Endothelial cell of umbilical vein (primary cell): ENCODE measurements at regions not wholly inside any gene's neighbourhood (a gene's known extent, or its start where the extent isn't known, plus 50 kb on each side); places are given as distances from the start of the nearest gene placed in this dataset.

Experiments
- BruUV-seq: library from RNA; stranded (reverse); fragments of 400-500 nt; replicated peaks from 2 replicates; lab custom pipeline; 2021; lab: Mats Ljungman, UMichigan
- CTCF ChIA-PET: fragments of 300-600, 350-600 bp; sonication (Branson Sonifier 250); formaldehyde crosslinking; loops from one replicate; lab custom pipeline; 2021; ENCODE audit warnings: antibody characterized with exemption, inconsistent platforms; lab: Charles Lee
- POLR2A ChIA-PET: fragments of 300-600, 350-600 bp; sonication (Branson Sonifier 250); formaldehyde crosslinking; loops from one replicate; lab custom pipeline; 2021; ENCODE audit warnings: antibody characterized with exemption, inconsistent platforms; lab: Charles Lee
- DNase-seq: peaks from one replicate; pipeline ENCODE4 v3.0.0-alpha.2; 2011; ENCODE audit warnings: low read depth, low spot score
- FAIRE-seq: peaks from 2 replicates; lab custom pipeline; 2011; peaks lifted over from hg19 to GRCh38; lab: Jason Lieb, UNC
- H2AFZ ChIP-seq: 2 replicates; pipeline ENCODE4 v1.6.0; 2012; ENCODE audit warnings: low read depth, low read length, control low read depth, inconsistent platforms
- H3K27ac ChIP-seq: 2 replicates; pipeline ENCODE4 v1.5.1; 2011; ENCODE audit warnings: low read depth, mild to moderate bottlenecking, control low read depth, low read length, moderate library complexity; ENCODE audit not compliant: insufficient read depth
- H3K27me3 ChIP-seq, 2 experiments: 2 replicates each; pipeline versions ENCODE4 v1.6.0 to v1.6.1; 2011; ENCODE audit warnings: low read length in 2 of 2, mixed read lengths in 1 of 2; ENCODE audit not compliant: control insufficient read depth in 2 of 2, insufficient read depth in 2 of 2
- H3K36me3 ChIP-seq, 2 experiments: 2 replicates in 1 of 2; 3 replicates in 1 of 2; pipeline ENCODE4 v1.5.1; 2011; ENCODE audit warnings: low read length in 2 of 2, mild to moderate bottlenecking in 1 of 2, moderate library complexity in 1 of 2; ENCODE audit not compliant: control insufficient read depth in 2 of 2, insufficient read depth in 2 of 2; ENCODE audit errors: extremely low read depth in 1 of 2
- H3K4me1 ChIP-seq: 3 replicates; pipeline ENCODE4 v1.5.1; 2011; ENCODE audit warnings: mild to moderate bottlenecking, low read length; ENCODE audit not compliant: control insufficient read depth, insufficient read depth; ENCODE audit errors: extremely low read depth
- H3K4me2 ChIP-seq: 2 replicates; pipeline ENCODE4 v1.6.1; 2011; ENCODE audit warnings: low read length, control low read depth, mixed read lengths; ENCODE audit not compliant: insufficient read depth
- H3K4me3 ChIP-seq, 3 experiments: fragments of 200-600 bp in 1 of 3; sonication (generic), shearing (Covaris generic) in 1 of 3; replicated peaks in 1 of 3; 2 replicates each; pipeline ENCODE4 v1.5.1; 2011 to 2016; ENCODE audit warnings: control low read depth in 3 of 3, low read length in 3 of 3, mild to moderate bottlenecking in 2 of 3, inconsistent platforms in 1 of 3, low read depth in 1 of 3, moderate library complexity in 1 of 3; ENCODE audit not compliant: insufficient read depth in 1 of 3
- H3K79me2 ChIP-seq: 2 replicates; pipeline ENCODE4 v1.6.0; 2012; ENCODE audit warnings: low read length, inconsistent platforms; ENCODE audit not compliant: control insufficient read depth, insufficient read depth
- H3K9ac ChIP-seq: replicated peaks from 2 replicates; pipeline ENCODE3; 2011; ENCODE audit warnings: low read length, control low read depth; ENCODE audit not compliant: insufficient read depth; ENCODE audit errors: extremely low read depth
- H3K9me1 ChIP-seq: replicated peaks from 3 replicates; pipeline ENCODE4 v1.6.0; 2011; ENCODE audit warnings: mild to moderate bottlenecking, low read length; ENCODE audit not compliant: control insufficient read depth, insufficient read depth; ENCODE audit errors: extremely low read depth
- H3K9me3 ChIP-seq: replicated peaks from 2 replicates; pipeline ENCODE4 v1.5.1; 2012; ENCODE audit warnings: low read length, inconsistent platforms; ENCODE audit not compliant: control insufficient read depth, insufficient read depth
- H4K20me1 ChIP-seq: replicated peaks from 2 replicates; pipeline ENCODE3; 2011; ENCODE audit warnings: mild to moderate bottlenecking, low read length; ENCODE audit not compliant: control insufficient read depth, insufficient read depth; ENCODE audit errors: extremely low read depth
- CTCF ChIP-seq, 2 donors: IDR thresholded peaks; 1 replicate in 1 of 2; 2 replicates in 1 of 2; pipeline ENCODE4 v1.5.1; 2011; ENCODE audit warnings: low read length in 2 of 2, mild to moderate bottlenecking in 2 of 2, moderate library complexity in 2 of 2, control low read depth in 1 of 2, inconsistent platforms in 1 of 2, low read depth in 1 of 2; ENCODE audit not compliant: insufficient read depth in 1 of 2; ENCODE audit errors: extremely low read depth in 1 of 2
- EZH2 ChIP-seq: IDR thresholded peaks from 2 replicates; pipeline ENCODE4 v1.6.1; 2012; ENCODE audit warnings: borderline replicate concordance, low read depth, mild to moderate bottlenecking, moderate library complexity, low read length, inconsistent platforms; ENCODE audit not compliant: severe bottlenecking
- FOS ChIP-seq: IDR thresholded peaks from 2 replicates; pipeline ENCODE4 v1.6.1; 2011; ENCODE audit warnings: mild to moderate bottlenecking, low read length, moderate library complexity, borderline replicate concordance; ENCODE audit not compliant: insufficient read depth
- GATA2 ChIP-seq: IDR thresholded peaks from 2 replicates; pipeline ENCODE4 v1.7.0; 2011; ENCODE audit warnings: low read depth, mild to moderate bottlenecking, moderate library complexity, mixed read lengths, low read length; ENCODE audit not compliant: insufficient read length, insufficient read depth
- JUN ChIP-seq: IDR thresholded peaks from 2 replicates; pipeline ENCODE4 v1.6.1; 2011; ENCODE audit warnings: borderline replicate concordance, low read depth; ENCODE audit not compliant: insufficient read length, insufficient read depth
- MAX ChIP-seq: IDR thresholded peaks from 2 replicates; pipeline ENCODE4 v1.6.1; 2011; ENCODE audit not compliant: insufficient read depth, insufficient read length
- MYC ChIP-seq: IDR thresholded peaks from one replicate; pipeline ENCODE4 v1.6.1; 2011; ENCODE audit warnings: mild to moderate bottlenecking, low read depth, low read length
- POLR2A ChIP-seq: IDR thresholded peaks from 2 replicates; pipeline ENCODE4 v1.6.1; 2012; ENCODE audit warnings: low read depth, mild to moderate bottlenecking, control low read depth, low read length
- POLR2AphosphoS5 ChIP-seq: IDR thresholded peaks from 2 replicates; pipeline ENCODE4 v1.6.1; 2012; ENCODE audit warnings: low read depth, mild to moderate bottlenecking, control low read depth, low read length, moderate library complexity; ENCODE audit not compliant: insufficient read depth
- dilution Hi-C: fragments of 300-500 bp; cut with MboI; formaldehyde crosslinking; loops from one replicate; pipeline ENCODE4 v1.15.0; 2019; ENCODE audit warnings: low sequenced_read_pairs; ENCODE audit not compliant: extremely low pct_ligation_motif_present
- intact Hi-C: fragments of 100-400 bp; cut with micrococcal nuclease; formaldehyde crosslinking; loops from one replicate; pipeline ENCODE4 v1.10.0; 2022

GRCh38 chr11:35057926-35058668 is 80.9 kb upstream of the CD44 start:
- CTCF ChIA-PET, result interaction anchor here (0.8 kb wide), 1 partner anchor 82 kb away, joined by 3 read pairs; no protein-coding TSS in a partner anchor
- intact Hi-C loops, result no loop called here
- Histone ChIP-seq H3K27ac (no peak overlapping the region), H3K79me2 (no peaks in the 10 kb centered on the region), H2AFZ (no peak overlapping the region), H3K27me3 (no peaks in the 10 kb centered on the region), H3K4me3 (no peak overlapping the region), H3K36me3 (no peaks in the 10 kb centered on the region), H3K4me2 (no peak overlapping the region), H3K9me1 (no peaks in the 10 kb centered on the region), H3K4me1 (peaks cover 7% of the 10 kb centered on the region), H3K9ac (no peak overlapping the region), H4K20me1 (no peaks in the 10 kb centered on the region), H3K9me3 (no peaks in the 10 kb centered on the region)
- no TSS peak for BruUV-seq
- FAIRE-seq, result no peak
- DNase-seq, result no peak
- TF ChIP-seq MYC (no peak), GATA2 (no peak), JUN (no peak), CTCF (IDR thresholded peaks at IDR 0.05; ENCODE audit: extremely low read depth in 1 of 2, insufficient read depth in 1 of 2, low read depth in 1 of 2, low read length in 2 of 2) (no peak), MAX (no peak), POLR2A (no peak), EZH2 (no peak), FOS (no peak), POLR2AphosphoS5 (no peak)
- dilution Hi-C loops, result no loop called here
- POLR2A ChIA-PET, result no interaction called here
